CD4-positive, alpha-beta T cell treated with Interleukin-2 at 100 ng/mL for 4 hours (primary cell): ENCODE measurements at regions not wholly inside any gene's neighbourhood (a gene's known extent, or its start where the extent isn't known, plus 50 kb on each side); places are given as distances from the start of the nearest gene placed in this dataset.

Source experiments
- DNase-seq: peaks from one replicate; pipeline ENCODE4 v3.0.0-alpha.2; 2020; ENCODE audit warnings: low spot score

DNA sequence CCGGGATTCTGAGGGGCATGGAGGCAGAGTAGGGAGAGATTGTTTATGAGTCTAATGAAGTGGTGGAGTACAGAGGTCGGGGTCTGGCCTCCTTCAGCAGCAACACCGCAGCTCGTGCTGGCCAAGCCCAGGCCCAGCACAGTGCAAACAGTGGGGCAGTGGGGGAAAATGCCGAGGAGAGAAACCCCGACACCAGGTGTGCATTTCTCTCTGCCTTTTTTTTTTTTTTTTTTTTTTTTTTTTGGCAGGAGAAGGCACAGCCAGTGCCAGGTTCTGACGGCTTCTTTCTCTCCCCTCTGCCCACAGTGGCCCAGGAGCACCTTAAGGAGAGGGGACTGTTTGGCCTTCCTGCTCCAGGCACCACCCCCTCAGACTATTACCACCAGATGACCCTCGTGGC, 219.3 kb downstream of the GLI2 start:
- no peak for DNase-seq

DNA sequence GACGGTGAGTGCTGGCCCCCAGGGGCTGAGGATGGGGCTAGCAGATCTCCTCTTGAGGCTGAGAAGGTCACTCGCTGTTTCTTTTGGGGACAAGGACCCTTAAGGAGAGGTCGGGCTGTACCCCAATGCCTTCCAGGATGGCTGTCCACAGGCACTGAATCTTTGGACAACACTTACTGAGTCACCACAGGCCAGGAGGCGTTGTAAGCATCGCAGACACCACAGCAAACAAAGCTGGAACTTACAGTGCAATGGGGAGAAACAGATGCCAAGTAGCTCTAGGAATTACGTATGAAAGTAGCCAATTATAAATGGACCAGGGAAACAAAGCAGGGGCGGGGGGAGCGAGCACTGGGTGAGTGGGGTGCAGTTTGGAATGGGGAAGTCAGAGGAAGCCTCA, 219.8 kb downstream of the GLI2 start:
- no peak for DNase-seq

DNA sequence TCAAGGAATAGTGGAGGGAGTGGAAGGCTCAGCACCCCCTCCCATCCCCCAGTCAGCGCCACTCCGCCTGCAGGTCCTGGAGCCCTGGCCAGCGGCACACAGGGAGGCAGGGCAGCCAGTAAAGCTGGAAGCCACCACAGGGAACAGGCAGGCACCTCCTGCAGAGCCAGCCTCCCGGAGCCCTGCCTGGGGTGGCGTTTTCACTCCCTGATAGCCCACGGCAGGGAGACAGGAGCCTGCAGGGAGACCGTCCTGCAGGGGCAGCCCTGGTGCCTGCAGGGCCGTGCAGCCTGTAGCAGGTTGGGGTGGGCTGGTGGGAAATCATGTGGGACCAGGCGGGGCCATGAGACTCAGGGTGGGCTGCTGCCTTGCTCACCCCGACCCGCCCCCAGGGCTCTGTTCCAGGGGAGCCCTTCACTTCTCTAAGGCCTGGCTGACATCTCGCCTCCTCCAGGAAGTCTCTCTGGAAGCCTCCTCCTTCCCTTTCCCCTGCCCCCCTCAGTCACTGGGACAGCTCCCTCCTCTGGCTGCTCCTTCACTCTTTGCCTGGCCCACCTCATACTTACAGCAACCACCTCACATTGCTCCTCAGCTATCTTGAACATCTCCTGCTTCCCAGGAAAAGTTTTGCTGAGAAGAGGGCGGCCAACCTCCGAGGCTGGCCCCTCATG, 221.0 kb downstream of the GLI2 start:
- DNase-seq: no peak

DNA sequence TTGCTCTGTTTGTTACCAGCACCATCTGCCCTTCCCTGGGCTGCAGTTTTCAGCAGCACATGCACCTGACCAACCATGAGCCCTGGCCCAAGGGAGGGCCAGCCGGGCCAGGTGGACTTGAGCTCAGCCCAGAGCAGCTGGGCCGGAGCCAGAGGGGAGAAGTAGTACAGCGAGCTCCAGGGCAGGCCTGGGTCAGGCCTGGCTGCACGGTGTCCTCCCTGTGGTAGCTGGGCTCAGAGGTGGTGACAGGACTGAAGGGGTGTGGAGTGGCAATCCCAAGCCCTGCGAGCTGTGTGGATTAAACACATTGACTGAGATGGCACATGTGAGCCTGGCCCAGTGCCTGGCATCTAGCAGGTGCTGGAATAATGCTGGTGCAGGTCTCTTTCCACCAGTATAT, 222.2 kb downstream of the GLI2 start:
- no peak for DNase-seq

DNA sequence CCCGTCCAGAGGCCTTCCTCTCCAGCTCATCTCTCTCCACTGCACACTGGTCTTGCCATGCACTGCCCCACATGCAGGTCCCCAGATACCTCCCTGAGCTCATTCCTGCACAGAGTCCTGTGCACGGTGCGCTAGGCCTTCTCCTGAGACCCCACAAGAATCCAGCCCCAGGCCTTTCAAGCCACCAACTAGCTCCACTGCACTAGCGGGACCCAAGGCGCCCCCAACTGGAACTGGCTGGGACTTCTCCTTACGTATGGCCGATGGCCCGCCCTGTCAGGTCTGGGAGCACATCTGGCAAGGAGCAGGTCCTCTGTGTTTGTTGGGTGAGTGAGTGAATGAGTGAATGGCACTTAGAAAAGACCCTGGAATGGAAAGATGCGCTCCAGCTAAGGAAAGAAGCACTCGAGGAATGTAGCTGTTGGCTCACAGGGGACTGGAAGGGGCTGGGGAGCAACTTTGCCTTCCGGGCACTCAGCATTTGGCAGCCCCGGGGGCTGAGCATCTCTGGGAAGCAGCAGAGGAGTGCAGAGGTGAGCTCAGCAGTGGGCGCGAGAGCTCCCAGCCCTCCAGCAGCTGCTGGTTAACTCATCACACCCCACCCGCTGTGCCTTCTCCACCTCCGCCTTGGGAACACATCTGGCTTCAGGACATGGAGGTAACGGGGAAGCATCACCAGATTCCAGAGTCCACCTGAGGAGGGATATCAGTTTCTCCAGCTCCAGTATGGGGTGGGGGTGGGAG, 223.1 kb downstream of the GLI2 start:
- no peak for DNase-seq

DNA sequence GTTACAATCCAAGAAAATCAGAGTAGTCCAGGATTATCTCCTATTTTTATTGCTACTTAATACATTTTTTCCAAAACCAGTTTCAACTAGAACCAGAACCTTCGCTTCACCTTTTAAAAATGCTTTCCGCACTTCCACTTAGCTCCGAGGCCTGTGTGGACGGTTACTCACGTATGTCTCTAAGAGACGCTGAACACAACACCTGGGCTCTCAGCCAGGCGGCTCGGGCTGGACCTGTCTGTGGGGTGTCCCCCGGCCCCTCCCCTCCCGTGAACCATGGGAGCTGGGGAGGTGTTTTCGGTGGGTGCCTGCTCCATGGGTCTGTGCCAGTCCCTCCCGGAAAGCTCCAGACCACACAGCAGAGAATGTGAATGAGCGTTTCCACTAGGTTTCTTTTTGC, 223.8 kb downstream of the GLI2 start:
- no peak for DNase-seq

DNA sequence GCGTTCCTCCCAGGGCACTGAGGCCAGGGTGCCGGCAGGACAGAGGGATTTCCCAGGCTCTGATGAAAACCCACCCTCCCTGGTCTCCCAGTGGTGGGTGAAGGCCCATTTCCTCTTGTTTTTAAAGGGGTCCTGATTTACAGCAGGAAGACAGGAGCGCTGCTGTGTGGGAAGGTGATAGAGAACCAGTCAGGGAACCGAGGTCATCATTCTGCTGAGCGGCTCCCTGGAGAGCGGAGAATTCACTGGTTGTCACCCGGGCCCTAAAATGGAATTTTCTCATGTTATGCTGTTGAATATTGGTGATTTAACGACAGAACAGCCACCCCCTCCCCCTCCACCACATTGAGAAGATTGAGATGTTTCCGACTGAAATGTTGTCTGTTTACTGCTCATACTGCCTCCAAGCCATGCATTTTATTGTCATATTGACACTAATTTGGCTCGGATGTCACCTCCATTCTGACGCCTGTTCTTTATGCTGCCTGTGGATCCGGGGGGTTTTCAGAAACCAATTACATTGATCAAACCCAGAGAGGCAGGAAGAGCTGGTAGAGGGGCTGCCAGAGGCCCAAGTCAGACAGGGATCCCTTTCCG, 225.2 kb downstream of the GLI2 start:
- no peak for DNase-seq

DNA sequence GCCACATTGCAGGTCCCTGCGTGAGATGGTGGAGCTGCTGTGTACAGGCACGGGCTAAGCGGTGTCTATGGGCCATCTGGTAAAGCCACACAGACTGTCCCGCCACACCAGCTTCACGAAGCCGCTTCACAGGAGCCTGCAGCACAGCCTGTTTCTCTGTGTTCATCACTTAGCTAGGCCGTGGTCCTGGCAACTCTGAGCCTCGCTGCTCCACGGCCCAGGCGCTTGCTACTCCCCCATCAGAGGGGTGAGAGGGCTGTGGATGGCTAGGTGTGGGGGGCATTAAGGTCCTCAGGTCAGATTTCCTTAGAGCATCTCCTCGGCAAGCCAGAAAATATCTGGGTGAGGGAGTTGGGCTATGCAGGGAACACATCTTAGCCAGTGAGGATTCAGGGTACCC, 225.7 kb downstream of the GLI2 start:
- no peak for DNase-seq

DNA sequence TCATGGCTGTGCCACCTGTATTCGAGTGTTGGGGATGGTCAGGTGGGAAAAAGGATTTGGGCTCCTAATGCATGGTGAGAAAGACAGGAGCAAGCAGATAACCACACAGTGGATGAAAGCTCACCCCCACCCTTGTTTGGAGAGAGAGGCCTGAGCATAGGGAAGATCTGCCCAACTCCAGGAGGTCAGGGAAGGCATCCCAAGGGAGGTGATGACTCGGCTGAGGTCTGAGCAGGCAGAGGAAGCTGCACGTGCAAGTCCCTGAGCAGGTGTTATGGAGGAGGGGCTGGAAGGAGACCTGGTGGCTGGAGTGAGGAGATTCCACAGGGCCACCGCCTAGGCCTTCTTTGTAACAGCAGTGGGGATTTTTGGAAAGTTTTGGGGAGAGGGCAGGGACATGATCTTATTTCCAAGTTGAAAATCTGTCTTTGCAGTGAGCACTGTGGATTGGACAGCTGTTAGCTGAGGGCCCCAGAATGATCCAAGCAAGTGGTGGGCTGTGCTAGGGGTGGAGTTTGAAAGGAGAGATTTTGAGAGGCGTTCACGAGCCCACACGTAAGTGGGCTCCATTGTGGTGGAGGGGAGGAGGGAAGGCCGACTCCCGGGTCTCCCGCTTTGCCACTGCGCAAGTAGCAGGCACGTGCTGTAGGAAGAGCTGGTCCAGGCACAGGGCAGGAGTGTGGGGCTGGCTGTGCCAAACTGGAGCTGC, 228.5 kb downstream of the GLI2 start:
- no peak for DNase-seq

DNA sequence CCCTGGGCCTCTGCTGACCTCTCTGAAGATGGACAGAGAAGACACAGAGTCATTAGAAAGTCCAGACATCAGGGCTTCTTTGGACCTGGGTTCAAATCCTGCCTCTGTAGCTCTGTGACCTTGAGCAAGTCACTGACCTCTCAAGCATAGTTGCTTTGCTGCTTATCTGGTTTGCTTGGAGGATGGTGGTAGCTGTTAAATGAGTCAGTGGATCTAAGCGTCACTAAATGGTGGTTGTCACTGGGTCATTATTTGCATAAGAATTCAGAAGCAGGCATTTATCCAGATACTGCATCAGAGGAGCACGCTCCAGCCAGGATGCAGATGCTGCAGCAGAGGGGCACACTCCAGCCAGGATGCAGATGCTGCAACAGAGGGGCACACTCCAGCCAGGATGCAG, 229.2 kb downstream of the GLI2 start:
- no peak for DNase-seq

DNA sequence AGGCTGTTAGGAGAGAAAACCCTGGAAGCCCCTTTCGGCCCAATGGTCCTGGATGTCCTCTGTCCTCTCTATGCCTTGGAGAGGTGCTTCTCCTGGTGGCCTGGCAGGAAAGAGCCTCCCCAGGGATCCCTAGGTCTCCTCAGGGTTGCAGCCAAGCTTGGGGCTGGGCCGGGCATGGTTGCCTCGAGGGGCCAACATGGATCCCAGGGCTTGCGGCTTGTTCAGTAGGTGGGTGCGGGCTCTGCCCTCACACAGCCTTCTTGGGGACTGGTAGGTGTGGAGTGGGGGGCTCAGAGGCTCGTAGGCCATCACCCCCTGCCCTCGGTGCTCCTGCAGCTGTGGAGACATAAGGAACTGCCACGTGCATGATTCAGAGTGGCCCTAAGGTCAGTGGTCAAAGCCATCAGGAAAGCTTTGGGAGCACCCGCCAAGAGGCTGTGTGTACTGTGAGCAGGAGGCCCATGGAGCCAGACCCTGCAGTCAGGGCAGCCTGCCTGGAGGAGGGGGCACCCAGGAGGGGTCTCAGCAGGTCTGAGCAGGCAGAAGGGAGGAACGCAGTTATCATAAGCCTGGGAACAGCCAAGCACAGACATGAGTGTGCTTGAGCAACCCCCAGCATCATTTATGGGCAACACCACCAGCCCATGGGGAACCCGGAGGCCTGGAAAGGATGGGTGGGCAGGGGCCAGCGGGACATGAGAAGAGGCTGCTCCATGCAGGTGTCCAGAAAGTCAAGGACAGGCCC, 231.0 kb downstream of the GLI2 start:
- no peak for DNase-seq

DNA sequence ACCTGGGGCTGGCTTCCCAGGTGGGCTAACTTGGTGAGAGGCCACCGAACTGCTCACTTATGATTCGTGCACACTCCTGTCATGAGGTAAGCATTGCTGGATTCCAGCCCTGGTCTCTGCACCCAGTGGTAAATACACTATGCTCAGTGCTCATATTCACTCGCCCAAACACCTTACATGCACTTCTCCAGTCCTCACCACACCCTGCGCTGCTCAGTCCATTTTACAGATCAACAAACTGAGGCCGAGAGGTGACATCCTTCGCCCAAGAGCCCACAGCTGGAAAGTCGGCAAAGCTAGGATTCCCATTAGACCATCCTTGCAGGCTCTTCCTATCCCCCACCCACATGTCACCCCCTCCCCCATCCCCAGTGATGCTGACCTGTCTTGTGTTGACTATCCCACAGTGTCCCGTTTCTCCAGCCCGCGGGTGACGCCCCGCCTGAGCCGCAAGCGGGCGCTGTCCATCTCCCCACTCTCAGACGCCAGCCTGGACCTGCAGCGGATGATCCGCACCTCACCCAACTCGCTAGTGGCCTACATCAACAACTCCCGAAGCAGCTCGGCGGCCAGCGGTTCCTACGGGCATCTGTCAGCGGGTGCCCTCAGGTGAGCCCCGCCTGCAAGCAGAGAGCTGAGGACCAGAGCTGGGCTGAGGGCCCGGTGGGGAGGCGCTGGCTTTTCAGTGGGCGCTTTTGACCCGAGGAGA, 232.8 kb downstream of the GLI2 start:
- DNase-seq: no peak

DNA sequence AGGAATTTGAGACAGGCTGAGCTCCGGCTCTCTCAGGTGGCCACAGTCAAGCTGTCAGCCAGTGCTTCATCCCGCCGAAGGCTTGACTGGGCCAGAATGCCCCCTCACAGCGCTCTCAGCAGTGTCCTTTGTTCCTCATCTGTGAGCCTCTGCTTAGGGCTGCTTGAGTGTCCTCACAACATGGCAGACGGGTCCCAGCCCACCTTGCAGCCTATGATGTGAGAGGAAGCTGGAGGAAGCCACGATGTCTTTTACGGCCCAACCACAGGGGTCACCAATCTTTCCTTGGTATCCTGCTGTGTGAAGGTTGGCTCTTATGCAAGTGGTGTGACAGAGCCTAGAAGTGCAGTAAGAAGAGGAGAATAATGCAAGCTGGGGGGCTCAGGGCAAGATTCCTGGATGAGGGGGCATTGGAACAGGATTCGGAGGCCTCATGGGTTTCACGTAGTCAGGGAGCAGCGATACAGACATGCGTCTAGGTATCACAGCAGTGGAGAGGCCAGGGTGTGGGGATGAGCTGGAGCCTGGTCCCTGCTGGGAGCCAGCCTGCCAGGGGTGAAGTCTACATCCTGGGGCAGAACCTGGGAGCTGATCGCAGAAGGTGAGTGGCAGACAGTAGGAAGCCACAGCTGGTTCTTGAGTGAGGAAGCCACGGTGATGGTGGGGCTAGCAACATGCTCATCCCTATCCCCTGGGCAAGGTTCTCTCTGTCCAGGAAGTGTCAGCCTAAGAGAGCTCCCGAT, 234.1 kb downstream of the GLI2 start:
- DNase-seq: no peak

DNA sequence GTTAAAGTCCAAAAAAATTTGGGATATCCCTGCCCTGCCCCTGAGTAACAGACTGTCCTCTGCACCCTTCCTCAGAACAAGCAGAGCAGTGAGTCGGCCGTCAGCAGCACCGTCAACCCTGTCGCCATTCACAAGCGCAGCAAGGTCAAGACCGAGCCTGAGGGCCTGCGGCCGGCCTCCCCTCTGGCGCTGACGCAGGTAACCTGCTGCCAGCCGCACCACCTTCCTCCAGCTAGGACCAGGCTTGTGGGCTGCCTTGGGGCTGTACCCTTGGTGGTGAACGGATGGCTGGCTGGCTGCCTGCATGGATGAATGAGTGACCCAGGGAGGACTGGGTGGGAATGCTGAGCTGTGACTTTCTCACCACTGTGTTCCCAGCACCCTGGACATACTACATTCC, 236.2 kb downstream of the GLI2 start:
- no peak for DNase-seq

DNA sequence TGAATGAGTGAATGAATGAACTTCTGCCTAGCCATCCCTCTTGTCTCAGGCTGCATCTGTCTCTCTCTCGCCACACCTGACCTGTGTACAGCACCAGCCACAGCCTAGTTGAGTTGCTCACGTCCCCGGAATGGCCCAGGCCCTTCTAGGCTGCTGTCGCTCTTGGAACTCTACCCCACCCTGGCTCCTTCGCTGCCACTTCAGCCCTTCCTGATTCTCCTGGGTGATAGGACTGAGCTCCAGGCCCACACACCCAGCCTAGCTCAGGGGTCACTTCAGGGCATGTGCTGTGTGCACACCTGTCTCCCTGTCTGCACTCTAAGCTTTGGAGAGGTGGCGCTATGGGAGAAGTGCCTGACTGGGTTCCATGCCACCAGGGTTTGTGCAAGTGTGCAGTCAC, 236.6 kb downstream of the GLI2 start:
- DNase-seq: no peak

DNA sequence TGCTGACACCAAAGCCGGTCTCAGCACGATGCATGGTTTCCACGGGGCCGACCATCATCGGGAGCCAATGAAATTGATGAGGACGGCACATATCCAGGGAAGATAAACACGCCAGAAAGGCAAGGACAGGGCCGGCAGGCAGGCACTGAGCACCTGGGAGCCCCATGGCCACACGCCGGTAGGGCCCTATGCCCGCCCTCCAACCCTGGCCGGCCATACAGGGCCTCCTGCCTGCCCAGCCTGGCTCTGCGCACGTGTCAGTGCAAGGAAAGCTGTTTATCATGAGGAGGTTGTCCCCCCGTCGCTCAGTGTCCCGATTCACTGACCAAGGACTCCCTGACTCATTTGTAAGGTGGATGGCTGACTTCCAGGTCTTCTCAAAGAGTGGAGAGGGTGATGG, 237.5 kb downstream of the GLI2 start:
- DNase-seq: no peak

DNA sequence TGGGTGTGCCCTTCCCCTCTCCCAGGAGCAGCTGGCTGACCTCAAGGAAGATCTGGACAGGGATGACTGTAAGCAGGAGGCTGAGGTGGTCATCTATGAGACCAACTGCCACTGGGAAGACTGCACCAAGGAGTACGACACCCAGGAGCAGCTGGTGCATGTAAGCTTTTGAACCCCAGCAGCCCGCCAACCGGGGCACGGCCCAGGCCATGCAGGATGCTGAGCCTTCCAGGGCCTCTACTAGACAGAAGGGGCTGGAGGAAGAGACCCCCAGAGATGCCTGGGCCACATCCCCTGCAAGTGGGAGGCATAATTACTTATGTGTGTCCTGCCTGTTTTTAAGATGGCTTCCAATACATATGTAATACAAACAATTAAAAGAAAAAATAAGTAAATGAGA, 239.3 kb downstream of the GLI2 start:
- no peak for DNase-seq

DNA sequence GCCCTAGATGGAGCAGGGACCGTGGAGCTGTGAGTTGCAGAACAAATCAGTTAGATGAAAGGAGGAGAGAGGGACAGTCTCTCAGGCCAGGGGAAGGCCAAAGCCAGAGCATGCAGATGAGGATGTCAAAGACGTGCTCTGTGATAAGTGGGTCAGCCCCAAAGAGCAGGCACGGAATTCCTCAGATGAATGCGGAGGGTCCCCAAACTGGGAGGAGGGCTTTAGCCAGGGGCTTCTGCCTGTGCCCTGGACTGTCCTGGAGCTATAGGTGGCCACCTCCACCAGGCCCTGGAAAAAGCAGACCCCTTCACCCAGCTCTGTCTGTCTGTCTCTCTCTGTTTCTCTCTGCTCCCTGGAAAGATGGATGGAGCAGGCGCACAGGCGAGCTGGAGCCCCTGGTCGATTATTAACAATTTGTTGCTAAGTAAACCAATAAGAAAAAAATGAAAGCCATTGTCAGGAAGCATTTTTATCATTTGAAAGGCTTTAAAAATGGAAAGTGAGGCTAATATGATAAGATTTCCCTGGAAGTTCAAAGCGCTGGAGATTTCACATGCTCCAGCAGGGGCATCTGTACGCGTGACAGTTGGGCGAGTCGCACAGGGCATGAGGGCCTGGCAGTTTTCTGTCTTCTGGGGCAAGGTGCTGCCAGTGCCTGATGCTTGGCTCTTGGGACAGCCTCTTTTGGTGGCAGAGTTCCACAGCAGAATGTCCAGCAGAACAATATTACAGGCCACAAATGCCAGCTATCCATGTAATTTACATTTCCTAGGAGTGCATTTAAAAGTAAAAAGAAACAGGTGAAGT, 241.0 kb downstream of the GLI2 start:
- DNase-seq: no peak

DNA sequence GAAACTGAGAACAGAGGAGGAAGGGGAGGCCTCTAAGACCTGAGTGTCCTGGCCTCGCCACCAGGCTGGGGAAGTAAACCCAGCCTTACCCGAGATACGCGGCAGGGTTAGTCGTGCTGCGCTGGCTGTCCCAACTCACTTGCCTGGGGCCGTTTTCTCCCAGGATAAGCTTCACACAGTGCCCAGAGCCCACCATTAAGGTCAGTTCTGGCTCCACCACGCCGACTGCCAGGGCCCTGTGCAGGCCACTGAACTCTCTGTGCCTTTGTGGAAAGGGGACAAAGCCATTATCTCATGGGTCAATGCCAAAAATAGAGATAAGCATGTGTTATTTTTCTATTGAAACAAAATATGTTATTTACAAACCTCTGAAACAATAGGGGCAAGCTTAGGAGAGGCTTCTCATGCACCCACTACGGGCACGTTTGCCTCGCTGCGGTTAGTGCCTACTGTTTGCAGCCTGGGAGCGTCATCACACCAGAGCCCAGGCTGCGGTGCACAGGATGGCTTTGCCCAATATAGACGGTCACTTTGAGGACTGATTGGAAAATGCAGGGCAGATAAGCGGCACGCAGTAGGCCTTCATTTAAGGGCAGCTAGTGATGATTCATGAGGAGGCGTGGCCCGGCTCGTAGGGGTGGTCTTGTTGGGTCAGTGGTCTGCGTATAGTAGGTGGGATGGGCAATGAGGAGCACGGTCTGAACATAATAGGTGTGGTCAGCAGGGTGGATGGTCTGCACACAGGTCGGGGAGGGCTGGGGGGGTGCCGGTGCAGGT, 242.1 kb downstream of the GLI2 start:
- DNase-seq: no peak
